GM21825 (cell line): ENCODE measurements at regions not wholly inside any gene's neighbourhood (a gene's known extent, or its start where the extent isn't known, plus 50 kb on each side); places are given as distances from the start of the nearest gene placed in this dataset.

Experiments used
- ATAC-seq: cut with Tn5 transposase; IDR thresholded peaks from one replicate; pipeline ENCODE4 v1.9.1; 2021; ENCODE audit warnings: mild to moderate bottlenecking, moderate library complexity; ENCODE audit not compliant: unreplicated experiment

DNA sequence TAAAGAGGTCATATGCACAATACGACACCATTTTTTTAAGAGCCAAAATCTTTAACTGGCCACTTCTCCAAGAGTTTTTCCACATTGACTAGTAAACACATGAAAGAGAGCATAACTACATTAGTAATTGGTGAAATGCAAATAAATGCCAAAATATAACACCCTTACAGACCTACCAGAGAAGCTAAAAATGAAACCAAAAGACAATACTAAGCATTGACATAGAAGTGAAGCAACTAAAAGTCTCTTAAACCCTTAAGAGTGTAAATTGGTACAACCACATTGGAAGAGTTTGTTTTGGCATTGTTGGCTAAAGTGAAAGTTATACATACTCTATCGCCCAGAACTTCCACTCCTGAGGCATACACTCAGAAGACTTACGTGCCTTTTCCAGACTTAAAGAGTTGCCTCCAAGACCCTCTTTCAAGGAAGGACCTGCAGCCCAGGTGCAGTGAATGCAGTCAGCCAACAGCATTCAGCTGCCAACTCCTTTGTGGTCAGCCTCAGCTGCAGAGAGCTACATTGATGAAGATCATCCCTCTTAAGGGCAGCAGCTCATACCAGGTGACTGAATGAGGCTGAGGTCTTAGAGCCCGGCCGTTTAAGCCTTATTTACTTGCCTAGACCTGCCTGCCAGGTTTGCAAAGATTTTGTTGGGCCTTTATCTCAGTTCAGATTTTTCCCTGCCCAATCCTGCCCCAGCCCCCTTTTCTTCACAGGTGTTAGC, 839.1 kb upstream of the ADGRL2 start:
- no peak for ATAC-seq

DNA sequence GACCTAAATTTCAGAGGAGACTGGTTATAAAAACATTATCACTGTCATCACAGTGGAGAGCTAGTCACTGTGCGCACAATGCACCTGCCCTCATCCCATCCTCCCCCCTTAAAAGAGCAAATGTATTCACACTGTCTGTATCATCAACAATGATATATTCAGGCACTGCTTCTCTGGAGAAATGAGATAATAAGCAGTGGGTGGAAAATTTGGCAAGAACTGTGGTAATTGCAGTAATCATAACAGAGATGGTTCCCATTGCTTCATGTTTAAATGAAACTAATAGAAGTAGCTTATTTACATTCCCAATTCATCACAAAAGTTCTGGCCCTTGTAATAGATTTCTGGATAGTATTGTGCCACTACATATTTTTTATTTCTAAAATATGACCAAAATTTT, 867.4 kb upstream of the ADGRL2 start:
- ATAC-seq = no peak

DNA sequence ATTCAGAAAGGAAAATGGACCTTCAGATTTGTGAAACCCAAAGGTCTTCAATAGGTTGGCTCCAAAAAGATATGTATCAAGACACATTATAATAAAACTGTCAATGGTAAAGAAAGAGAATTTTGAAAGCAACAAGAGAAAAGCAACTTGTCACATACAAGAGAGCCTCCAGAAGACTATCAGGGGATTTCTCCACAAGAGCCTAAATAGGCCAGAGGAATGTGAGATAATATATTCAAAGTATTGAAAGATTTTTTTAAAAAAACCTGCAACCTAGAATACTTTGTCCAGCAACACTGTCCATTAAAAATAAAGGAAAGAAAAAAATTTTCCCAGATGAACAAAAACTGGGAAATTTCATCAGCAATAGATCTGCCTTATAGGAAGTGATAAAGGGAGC, 869.6 kb upstream of the ADGRL2 start:
- ATAC-seq = no peak

DNA sequence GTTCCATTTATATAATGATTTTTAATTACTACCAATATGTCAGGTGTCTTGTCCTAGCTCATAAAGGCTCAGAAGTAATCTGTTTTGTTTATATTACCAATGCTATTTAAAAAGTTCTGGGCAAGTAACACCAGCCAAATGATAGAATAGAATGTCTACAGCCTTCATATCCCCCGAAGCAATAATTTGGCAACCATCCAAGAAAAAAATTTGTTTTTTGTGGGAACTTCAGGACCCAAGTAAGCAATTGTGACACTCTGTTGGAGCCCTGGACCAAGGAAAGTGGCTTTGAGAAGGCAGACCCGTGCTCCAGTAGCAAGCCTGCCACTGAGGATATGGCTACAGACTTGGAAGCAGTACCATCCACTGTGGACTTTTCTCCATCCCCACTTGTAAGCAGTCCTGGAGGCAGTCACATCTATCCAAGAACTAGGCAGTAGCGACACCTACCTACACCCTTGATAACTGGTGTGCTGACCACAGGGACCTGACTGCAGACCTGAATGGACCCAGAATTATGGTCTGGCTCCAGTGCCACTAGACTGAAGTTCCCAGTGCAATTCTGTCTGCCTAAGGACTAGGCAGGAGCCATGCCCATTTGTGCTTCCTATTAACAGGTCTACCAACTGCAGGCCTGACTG, 870.7 kb upstream of the ADGRL2 start:
- ATAC-seq = no peak

DNA sequence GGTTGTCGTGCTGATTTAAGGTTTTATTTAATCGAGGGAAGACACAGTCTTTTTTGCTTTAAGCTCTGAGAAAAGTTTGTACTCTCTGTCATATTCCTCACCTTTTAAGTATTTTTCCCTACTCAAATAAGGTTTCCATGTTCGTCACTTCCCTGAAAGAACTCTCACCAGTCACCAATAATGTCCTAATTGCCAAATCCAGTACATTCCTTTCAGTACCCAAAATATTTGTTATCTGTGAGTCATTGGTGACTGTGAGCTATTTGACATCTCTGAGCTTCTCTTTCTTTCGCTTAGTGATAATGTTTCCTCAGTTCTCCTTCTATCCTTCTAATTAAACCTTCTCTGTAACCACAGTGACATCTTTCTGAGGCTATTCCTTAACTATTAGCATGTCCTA, 874.2 kb upstream of the ADGRL2 start:
- no peak for ATAC-seq

DNA sequence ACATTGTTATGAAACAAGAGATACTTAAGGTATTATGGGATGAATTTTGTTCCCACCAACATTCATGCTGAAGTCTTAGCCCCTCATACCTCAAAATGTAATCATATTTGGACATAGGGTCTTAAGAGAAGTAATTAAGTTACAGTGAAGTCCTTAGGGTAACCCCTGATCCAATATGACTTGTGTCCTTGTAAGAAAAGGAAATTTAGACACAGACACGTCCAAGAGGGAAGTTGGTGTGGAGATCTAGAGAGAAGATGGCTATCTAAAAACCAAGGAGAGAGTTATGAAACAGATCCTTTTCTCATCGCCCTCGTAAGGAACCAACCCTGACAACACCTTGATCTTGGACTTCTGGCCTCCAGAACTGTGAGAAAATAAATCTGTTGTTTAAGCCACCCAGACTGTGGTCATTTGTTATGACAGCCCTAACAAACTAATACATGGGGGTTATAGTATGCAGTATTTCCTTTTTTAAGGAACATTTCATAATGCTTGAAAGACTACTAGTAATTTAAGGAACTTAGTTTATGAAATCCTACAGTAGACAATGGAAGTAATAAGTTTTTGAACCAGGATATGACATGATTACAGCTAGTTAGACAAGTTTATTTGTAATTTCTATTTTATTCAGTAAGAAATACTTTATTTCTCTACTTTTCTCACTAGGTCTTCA, 875.5 kb upstream of the ADGRL2 start:
- no peak for ATAC-seq

DNA sequence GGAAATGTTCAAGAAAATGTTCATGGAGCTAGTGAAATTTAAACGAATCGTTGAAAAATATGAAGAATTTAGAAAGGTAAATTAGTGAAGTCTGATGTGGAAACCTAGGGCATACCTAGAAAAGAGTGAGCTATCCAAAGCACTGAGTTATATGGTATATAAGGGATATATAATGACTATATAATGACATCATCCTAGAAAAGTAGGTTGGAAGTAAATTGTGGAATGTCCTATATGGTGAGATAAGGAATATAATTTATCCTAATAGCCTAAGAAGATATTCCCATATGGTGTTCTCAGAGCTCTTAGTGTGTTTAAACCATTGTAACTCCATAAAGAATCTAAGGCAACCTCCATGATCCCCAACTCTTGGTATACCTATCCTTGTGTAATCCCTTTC, 876.4 kb upstream of the ADGRL2 start:
- no peak for ATAC-seq

DNA sequence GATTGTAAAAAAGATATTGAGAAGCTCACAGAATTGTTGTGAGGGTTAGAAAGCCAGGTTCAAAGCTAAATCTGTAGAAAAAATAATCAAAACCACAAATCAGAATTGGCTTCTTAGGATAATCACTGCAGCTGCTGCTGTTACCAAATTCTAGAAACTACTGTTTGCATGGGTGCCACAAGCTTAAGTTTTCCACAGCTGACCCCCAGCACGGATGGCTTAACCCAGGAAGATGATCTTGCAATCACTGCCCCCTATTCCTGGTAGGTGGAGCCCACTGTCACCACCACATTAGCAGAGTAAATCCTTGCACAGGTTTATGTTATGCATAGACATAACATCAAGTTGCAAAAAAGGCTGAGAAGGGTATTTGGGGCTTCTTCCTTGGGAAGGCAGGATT, 877.8 kb upstream of the ADGRL2 start:
- no peak for ATAC-seq

DNA sequence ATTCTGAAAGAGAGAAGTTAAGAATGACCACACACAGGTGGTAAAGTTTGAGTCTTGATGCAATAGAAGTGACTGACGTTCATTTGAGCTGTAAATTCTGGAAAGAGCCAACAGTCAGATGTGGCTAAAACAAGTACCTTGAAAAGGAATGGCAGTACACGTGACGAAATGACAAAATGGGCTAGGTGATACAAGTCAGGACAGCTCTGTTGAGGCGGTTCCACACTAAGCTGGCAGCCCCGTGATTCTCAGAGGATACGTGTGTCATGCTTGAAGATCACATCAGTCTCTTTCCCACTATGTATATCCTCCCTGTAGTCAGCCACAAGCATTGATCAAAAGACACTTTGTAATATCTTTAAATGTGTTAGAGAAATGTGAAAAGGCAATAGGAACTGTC, 881.3 kb upstream of the ADGRL2 start:
- ATAC-seq = no peak

DNA sequence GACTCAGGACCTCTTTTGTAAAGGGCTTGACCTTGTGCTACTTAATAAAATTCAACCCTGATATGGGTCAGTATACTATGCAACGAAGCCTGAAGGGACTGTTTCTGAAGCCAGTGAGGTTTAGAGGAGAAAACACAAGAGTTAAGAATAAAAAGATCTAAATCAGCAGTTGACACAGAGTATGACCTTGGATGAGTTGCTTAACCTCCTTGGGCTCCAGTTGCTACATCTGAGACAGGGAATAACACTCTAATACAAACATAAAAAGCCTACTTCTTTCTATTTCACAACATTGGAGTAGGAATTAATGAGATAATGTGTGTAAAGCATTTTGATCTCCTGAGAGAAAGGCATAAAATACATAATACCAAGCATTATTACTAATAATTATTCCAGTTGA, 882.4 kb upstream of the ADGRL2 start:
- ATAC-seq = no peak

DNA sequence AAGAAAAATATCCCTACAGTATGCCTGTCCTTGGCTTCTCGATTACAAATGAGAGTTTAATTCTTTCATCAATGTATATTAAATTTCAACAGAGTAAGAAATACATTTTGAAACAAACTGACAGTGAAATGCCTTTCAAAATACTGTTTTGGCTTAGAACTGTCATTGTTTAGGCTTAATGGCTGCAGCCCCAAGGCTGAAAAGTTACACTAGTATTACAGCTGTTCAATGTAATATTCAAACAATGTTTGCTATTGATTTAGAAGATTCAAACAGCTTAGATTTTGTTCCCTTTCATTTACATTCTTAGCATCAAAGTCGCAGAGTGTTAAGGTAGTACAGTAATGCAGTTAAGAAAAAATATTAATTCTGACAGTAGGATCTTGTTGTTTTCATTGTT, 882.9 kb upstream of the ADGRL2 start:
- no peak for ATAC-seq

DNA sequence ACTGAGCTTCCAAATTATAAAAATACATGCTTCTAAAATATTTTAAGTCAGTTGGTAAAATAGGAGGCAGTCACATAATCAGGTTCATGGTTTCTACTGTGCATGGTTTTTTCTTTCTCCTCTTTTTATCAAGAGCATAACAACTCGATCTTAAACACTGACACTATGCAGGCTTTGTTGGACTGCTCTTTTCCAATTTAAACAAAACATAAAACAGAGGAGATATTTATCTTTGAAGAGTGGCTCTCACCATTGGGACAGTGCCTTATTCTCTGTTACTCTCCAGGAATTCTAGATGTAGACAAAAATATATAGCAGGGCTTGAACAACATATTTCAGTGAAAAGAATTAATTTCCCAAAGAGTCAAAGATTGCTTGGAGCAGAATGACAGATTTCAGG, 883.5 kb upstream of the ADGRL2 start:
- no peak for ATAC-seq

DNA sequence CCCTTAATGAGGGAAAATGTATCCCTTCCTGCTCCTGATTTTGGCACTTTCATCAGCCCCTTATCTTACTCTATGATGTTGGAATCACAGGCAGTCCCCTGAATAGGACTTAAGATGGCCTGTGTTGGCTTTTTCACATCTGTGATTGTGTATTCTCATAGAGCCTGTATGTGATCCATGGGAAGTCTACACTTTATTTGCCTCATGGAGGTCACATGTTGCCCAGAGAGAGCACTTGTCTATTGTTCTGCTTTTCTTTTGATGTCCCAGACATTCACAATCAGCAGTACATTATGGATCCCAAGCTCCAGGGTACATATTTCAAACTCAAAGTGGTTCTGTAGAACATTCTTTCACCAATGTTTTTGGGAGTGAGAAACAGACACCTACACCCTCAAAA, 885.2 kb upstream of the ADGRL2 start:
- ATAC-seq = no peak

DNA sequence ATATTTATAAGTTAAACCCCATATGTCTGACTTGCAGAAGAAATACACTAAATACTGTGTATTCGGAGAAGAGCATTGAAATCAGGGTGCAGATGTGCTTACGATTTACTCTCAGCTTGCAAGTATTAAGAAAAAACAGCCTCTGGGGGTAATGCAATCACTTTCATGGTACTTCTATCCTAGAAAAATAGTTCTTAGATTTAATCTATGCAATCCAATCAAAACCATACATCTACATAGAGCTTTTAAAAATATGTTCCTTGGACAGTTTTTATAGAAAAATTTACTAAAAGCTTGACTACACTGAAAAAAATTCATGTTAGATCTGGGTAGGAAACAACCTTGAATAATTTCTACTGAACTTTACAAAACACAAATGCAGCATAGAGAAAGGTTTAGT, 890.3 kb upstream of the ADGRL2 start:
- no peak for ATAC-seq

DNA sequence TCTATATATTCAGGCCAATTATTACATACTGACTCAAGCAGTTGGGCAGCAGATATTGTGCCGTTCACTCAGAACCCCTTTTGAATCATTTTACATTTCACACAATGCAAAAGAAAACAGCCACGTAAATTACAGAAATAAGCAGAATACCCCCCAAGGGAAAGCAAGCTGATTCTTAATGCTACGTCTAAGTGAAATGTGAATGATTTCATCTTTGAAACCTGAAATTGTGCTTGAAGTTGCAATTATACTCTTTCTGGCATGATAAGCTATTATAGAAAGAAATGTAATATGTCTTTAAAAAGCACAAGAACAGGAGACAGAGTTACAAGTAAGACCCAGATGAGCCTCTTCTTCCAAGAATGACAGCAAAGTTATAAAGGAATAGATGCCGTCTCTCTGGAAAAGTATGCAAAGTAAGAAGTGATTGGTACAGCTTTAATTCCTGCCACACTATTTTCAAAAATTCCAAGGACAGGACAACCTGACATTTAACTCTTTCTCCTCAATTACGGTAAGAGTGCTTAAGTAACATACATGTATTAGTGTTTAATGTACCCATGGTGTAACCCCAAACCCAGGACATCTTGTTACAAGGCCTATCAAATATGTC, 891.5 kb upstream of the ADGRL2 start:
- no peak for ATAC-seq

DNA sequence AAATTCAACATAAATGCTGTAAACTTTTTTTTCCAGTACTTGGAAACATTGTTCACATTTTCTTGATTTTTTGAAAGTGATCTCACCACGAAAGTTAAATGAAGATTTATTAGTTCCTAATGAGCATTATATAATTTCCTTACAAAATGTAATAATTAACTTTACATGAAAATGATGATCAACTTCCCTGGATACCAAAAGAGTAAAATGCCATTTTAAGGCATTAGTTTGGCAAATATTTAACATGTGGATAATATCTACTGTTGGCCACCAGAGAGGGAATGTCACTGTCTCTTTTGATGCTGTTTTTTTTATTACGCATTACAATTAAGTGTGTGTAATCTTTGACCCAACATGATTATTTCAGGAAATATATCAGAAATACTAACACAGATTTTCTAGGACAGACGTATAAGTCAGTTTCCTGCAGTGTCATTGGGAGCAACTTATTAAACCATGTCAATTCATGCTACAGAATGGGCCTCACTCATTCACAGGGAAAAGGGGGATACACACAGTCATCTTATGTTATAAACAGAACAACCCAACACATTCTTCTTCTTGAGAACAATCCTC, 903.9 kb upstream of the ADGRL2 start:
- ATAC-seq = no peak

DNA sequence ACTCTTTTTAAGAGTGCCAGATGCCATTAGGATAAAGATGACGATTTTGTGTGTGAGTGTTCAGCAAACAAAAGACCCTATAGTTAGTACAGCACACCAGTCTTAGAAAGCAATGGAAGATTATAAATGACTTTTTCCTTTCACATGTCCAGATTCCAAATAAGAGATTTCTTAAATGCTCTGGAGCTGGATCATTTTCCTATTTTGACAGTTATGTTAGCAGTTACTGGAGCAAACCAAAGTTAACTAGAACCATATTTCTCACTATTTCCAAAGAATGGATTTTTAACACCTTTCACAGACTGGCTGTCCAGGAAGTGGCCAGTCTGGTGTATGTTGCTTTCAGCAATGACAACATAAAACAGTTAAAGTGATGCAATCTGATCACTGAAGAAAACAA, 905.8 kb upstream of the ADGRL2 start:
- ATAC-seq = no peak

DNA sequence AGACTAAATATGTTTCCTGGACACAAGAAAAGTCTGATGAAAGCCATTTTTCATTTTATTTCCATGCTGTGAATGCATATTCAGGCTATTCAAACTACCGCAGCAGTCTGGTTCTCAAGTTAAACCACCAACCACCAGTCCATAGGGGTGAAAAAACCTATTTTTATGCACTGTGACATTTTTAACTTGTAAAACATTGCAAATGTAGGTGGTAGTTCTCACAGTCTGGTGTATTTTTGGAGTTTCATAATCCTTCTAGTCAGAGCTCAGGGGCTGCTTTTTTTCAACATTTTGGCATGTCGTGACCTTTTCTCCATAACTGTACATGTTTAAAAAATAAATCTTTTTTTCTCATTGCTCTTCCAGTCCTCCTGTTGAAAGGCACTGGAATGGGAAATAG, 907.6 kb upstream of the ADGRL2 start:
- ATAC-seq = no peak

DNA sequence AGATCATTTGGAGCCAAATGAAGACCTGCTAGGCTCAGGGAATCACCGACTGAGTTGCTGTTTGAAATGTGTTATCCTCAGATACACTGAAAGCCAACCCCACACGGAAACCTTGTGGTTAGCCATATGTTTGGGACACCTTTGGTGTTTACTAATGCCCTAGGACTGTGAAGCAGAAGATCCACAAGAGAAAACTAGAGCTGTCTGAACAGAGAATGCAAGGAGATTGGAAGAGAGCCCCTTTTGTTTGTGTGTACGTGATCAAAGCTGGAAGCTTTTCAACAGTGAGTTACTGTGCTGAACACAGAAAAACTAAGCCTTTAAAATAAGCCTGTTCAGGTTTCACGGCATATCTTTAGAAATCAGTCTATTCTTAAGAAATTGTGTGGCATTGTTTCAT, 908.2 kb upstream of the ADGRL2 start:
- no peak for ATAC-seq

DNA sequence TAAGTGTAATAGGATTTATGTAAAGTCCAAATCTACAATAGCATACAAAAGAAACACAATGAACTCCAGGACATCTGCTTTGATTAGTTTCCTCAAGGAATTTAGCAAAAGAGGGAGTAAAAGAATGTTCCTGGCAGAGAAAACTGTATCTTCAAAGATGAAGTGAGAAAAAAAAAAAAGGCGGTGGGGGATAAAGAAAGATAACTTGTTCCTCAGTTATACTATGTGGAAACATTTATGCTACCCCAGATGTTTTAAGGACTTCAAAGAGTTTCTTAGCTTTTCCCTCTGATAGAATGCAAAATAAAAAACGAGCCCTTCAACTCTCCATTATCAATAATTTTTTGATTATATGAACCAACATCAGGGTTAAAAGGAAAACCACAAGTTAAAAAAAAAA, 908.9 kb upstream of the ADGRL2 start:
- ATAC-seq = no peak

DNA sequence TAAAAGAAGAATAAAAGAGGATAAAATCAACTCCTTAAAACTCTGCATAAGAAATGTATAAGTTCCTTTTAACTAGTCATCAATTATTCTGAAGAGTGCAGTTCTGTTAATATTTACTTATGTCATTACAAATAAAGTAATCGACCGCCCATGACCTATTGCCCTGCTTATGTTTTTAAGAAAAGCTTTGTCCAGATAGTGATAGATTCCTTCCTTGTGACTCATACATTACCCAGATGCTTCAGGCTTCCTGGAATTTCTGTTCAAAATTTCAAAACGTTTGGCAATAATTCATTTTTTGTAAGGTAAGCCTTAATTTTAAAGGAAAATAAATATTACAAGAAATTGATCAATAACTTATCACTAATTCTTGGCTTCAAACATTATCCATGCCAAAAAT, 918.2 kb upstream of the ADGRL2 start:
- ATAC-seq = no peak

DNA sequence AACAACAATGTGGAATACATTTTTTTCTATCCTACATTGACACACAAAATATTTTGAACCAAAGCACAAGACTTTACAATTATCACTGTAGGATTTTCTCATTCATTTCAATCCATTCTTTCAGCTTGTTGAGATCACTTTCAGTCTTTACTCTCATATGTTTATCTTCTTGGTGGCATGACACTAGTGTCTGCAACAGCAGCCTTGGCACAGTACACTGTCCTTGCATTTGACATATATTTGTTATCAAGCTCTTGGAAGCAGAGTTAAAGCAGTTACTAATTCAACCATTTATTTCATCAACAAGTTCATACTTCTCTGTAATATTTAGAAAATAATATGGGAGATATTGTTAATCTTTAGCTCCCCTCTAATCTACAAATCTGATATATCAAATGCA, 922.4 kb upstream of the ADGRL2 start:
- no peak for ATAC-seq
